ENCODE measurements at regions not wholly inside any gene's neighbourhood (a gene's known extent, or its start where the extent isn't known, plus 50 kb on each side); places are given as distances from the start of the nearest gene placed in this dataset.

DNA sequence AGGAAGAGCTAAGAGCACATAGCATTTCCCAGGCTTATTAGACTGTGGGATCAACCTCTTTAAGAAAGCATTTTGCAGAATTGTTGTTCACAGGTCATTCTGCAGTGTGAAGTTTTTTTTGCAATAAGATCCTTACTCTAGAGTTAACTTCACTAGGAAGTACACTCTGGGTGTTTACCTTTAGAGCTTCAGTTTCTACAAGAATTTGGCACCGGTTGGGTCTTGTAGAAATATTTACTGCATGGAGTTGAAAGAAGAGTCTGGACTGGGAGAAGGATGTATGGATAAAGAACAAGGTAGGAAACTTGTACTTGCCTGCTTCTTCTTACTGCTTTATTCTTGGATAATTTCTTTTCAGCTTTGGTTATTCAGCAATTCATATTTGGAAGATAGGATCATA, 944.9 kb upstream of the GYPC start:
- no peak overlapping the region for H2AFZ ChIP-seq (ENCODE audit: low read length)
- H3K27ac ChIP-seq (ENCODE audit: extremely low read length, insufficient read depth, low read length) = no peak overlapping the region
- H3K4me1 ChIP-seq (ENCODE audit: insufficient read depth, low read length) = no peaks in the 10 kb centered on the region
- in situ Hi-C loops (cut with HindIII; ENCODE audit: extremely low pct_ligation_motif_present, low pct_unique_long_range_greater_than_20kb) = no loop called here
- no peaks in the 10 kb centered on the region for H3K27me3 ChIP-seq (ENCODE audit: control insufficient read depth in 1 of 2, insufficient read depth in 2 of 2, low read length in 2 of 2)
- H3K36me3 ChIP-seq (replicated peaks in 1 of 2; ENCODE audit: control insufficient read depth in 1 of 2, insufficient read depth in 2 of 2, low read length in 2 of 2) = no peaks in the 10 kb centered on the region
- H4K20me1 ChIP-seq (ENCODE audit: insufficient read depth, low read length) = no peaks in the 10 kb centered on the region
- FAIRE-seq (no peak), ATAC-seq (no peak), DNase-seq (ENCODE audit: low spot score) (no peak)
- CTCF ChIA-PET (ENCODE audit: low intra/inter-chr PET ratio, low total read pairs) = no interaction called here
- intact Hi-C loops (cut with micrococcal nuclease; ENCODE audit: unreplicated experiment) = no loop called here
- no peak overlapping the region for H3K4me2 ChIP-seq (ENCODE audit: low read depth, low read length)
- POLR2A ChIA-PET = no interaction called here
- BruUV-seq (replicated peaks) = no TSS peak
- no peaks in the 10 kb centered on the region for H3K79me2 ChIP-seq (ENCODE audit: insufficient read depth, low read length)
- H3K4me3 ChIP-seq (replicated peaks in 1 of 3; ENCODE audit: insufficient read depth in 1 of 3, low read depth in 2 of 3, low read length in 3 of 3) = no peak overlapping the region
- 0% methylated on average over 1 of the region's 1 CpG for WGBS (ENCODE audit: low lambda C conversion rate)
- peaks cover 41% of the 10 kb centered on the region for H3K9me3 ChIP-seq (ENCODE audit: low read length)
- TF ChIP-seq, protein P1, sequence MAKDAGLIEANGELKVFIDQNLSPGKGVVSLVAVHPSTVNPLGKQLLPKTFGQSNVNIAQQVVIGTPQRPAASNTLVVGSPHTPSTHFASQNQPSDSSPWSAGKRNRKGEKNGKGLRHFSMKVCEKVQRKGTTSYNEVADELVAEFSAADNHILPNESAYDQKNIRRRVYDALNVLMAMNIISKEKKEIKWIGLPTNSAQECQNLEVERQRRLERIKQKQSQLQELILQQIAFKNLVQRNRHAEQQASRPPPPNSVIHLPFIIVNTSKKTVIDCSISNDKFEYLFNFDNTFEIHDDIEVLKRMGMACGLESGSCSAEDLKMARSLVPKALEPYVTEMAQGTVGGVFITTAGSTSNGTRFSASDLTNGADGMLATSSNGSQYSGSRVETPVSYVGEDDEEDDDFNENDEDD (CRISPR knock-in tag; IDR thresholded peaks at IDR 0.05; ENCODE audit: borderline replicate concordance) = no peak
- TF ChIP-seq NCOA5 (CRISPR knock-in tag; IDR thresholded peaks at IDR 0.05) = no peak
- TF ChIP-seq, protein P2, sequence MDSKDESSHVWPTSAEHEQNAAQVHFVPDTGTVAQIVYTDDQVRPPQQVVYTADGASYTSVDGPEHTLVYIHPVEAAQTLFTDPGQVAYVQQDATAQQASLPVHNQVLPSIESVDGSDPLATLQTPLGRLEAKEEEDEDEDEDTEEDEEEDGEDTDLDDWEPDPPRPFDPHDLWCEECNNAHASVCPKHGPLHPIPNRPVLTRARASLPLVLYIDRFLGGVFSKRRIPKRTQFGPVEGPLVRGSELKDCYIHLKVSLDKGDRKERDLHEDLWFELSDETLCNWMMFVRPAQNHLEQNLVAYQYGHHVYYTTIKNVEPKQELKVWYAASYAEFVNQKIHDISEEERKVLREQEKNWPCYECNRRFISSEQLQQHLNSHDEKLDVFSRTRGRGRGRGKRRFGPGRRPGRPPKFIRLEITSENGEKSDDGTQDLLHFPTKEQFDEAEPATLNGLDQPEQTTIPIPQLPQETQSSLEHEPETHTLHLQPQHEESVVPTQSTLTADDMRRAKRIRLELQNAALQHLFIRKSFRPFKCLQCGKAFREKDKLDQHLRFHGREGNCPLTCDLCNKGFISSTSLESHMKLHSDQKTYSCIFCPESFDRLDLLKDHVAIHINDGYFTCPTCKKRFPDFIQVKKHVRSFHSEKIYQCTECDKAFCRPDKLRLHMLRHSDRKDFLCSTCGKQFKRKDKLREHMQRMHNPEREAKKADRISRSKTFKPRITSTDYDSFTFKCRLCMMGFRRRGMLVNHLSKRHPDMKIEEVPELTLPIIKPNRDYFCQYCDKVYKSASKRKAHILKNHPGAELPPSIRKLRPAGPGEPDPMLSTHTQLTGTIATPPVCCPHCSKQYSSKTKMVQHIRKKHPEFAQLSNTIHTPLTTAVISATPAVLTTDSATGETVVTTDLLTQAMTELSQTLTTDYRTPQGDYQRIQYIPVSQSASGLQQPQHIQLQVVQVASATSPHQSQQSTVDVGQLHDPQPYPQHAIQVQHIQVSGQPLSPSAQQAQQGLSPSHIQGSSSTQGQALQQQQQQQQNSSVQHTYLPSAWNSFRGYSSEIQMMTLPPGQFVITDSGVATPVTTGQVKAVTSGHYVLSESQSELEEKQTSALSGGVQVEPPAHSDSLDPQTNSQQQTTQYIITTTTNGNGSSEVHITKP (CRISPR knock-in tag; IDR thresholded peaks at IDR 0.05; ENCODE audit: low read depth) = no peak
- no peak for TF ChIP-seq NFRKB (IDR thresholded peaks at IDR 0.05)
- TF ChIP-seq MEIS2 (CRISPR knock-in tag; IDR thresholded peaks at IDR 0.05) = no peak
- TF ChIP-seq KDM5A (IDR thresholded peaks at IDR 0.05; ENCODE audit: borderline replicate concordance, low read length) = no peak
- no peak for TF ChIP-seq JDP2 (CRISPR knock-in tag; IDR thresholded peaks at IDR 0.05; ENCODE audit: borderline replicate concordance)
- no peak overlapping the region for H3K9ac ChIP-seq (ENCODE audit: insufficient read depth, low read depth, low read length)

Measured in HepG2 (cell line).